NT2/D1 (cell line): ENCODE measurements at regions not wholly inside any gene's neighbourhood (a gene's known extent, or its start where the extent isn't known, plus 50 kb on each side); places are given as distances from the start of the nearest gene placed in this dataset.

Experiments
- SUZ12 ChIP-seq: IDR thresholded peaks from 2 replicates; pipeline ENCODE4 v1.6.1; 2011; ENCODE audit not compliant: insufficient read length, insufficient read depth; ENCODE audit errors: extremely low read depth
- YY1 ChIP-seq: IDR thresholded peaks from 2 replicates; pipeline ENCODE4 v1.6.1; 2011; ENCODE audit not compliant: insufficient read length, insufficient read depth
- ZNF274 ChIP-seq: IDR thresholded peaks from 2 replicates; pipeline ENCODE4 v1.6.1; 2011; ENCODE audit warnings: mild to moderate bottlenecking, low read depth, low read length

GRCh38 chr5:97955450-97955849, 772.4 kb upstream of the RIOK2 start:
- no peak for TF ChIP-seq YY1
- no peak for TF ChIP-seq ZNF274
- TF ChIP-seq SUZ12: no peak
